ENCODE measurements at regions not wholly inside any gene's neighbourhood (a gene's known extent, or its start where the extent isn't known, plus 50 kb on each side); places are given as distances from the start of the nearest gene placed in this dataset.
A peak's percentile ranks its signal among the peaks of the same experiment; 100 is the strongest.

DNA sequence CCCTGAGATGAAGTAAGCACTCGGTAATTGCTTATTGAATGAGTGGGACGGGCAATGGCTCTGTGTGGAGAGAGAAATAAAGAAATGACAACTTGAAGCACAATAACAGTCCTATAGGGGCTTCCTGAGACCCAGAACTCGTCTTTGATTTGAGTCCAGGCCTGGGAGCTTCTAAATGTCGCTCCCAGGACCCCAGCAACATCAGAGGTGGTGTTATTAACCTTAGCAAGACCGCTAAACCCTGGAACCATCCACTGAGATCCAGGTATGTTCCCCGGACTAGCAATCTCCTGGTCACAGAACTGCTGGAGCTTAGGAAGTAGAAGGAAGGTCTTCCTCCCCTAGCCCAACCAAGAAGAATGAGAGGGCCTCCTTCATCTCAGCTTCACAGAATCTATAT lies 160.0 kb downstream of the MINAR1 start:
- WGBS (ENCODE audit: low lambda C conversion rate), result 30% methylated on average over 6 of the region's 6 CpGs
- Histone ChIP-seq H3K4me1 (ENCODE audit: control insufficient read depth in 1 of 2, insufficient read depth in 2 of 2, low read depth in 1 of 2, low read length in 1 of 2) (no peaks in the 10 kb centered on the region), H3K4me2 (no peak overlapping the region), H3K9me3 (no peaks in the 10 kb centered on the region), H3F3A (replicated peaks; ENCODE audit: insufficient read depth) (no peaks in the 10 kb centered on the region), H3K79me2 (ENCODE audit: insufficient read depth) (no peaks in the 10 kb centered on the region), H2AFZ (ENCODE audit: low read depth) (no peak overlapping the region), H3K27me3 (ENCODE audit: insufficient read depth) (no peaks in the 10 kb centered on the region), H3K9ac (no peak overlapping the region), H3K27ac (ENCODE audit: low read depth in 2 of 2, low read length in 1 of 2) (no peak overlapping the region), H3K9me2 (no peaks in the 10 kb centered on the region), H4K20me1 (ENCODE audit: insufficient read depth) (no peaks in the 10 kb centered on the region), H3K4me3 (ENCODE audit: low read depth in 2 of 2, low read length in 1 of 2) (no peak overlapping the region), H3K36me3 (replicated peaks in 1 of 2; ENCODE audit: control insufficient read depth in 1 of 2, insufficient read depth in 2 of 2, low read length in 1 of 2) (no peaks in the 10 kb centered on the region)
- TF ChIP-seq FOXJ3 (CRISPR knock-in tag; IDR thresholded peaks at IDR 0.05) (no peak), RXRA (IDR thresholded peaks at IDR 0.05; ENCODE audit: borderline replicate concordance, low read depth) (no peak), JUND (IDR thresholded peaks at IDR 0.05) (no peak), NFIC (IDR thresholded peaks at IDR 0.05; ENCODE audit: borderline replicate concordance) (no peak), SMC3 (IDR thresholded peaks at IDR 0.05; ENCODE audit: low read depth, low read length) (no peak), MXI1 (IDR thresholded peaks at IDR 0.05; ENCODE audit: low read depth, low read length) (no peak), GATA2 (CRISPR knock-in tag; IDR thresholded peaks at IDR 0.05) (no peak), TEAD4 (IDR thresholded peaks at IDR 0.05; ENCODE audit: borderline replicate concordance, insufficient read depth) (no peak), RCOR1 (IDR thresholded peaks at IDR 0.05; ENCODE audit: low read length) (no peak), TAF1 (IDR thresholded peaks at IDR 0.05; ENCODE audit: borderline replicate concordance, low read depth, low read length) (no peak), CHD2 (IDR thresholded peaks at IDR 0.05; ENCODE audit: low read length, partially characterized antibody) (no peak), SIN3A (IDR thresholded peaks at IDR 0.05; ENCODE audit: borderline replicate concordance, low read depth, low read length) (no peak), RFX5 (IDR thresholded peaks at IDR 0.05; ENCODE audit: low read length) (no peak), NRF1 (IDR thresholded peaks at IDR 0.05; ENCODE audit: low read depth, low read length) (no peak), EP300 (IDR thresholded peaks at IDR 0.05; ENCODE audit: borderline replicate concordance in 1 of 2, low read depth in 1 of 2, low read length in 1 of 2) (no peak), ELF1 (IDR thresholded peaks at IDR 0.05) (no peak)
- TF ChIP-seq, protein P1, sequence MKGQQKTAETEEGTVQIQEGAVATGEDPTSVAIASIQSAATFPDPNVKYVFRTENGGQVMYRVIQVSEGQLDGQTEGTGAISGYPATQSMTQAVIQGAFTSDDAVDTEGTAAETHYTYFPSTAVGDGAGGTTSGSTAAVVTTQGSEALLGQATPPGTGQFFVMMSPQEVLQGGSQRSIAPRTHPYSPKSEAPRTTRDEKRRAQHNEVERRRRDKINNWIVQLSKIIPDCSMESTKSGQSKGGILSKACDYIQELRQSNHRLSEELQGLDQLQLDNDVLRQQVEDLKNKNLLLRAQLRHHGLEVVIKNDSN (IDR thresholded peaks at IDR 0.05; ENCODE audit: borderline replicate concordance, low read depth), result no peak
- TF ChIP-seq, protein P2, sequence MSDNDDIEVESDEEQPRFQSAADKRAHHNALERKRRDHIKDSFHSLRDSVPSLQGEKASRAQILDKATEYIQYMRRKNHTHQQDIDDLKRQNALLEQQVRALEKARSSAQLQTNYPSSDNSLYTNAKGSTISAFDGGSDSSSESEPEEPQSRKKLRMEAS (IDR thresholded peaks at IDR 0.05; ENCODE audit: low read depth), result no peak
- POLR2A ChIA-PET, result no interaction called here
- CTCF ChIA-PET, result interaction anchor here (0.7 to 9.7 kb wide), 6 partner anchors 11 to 262 kb away, joined by 3 to 193 read pairs (median 6); no protein-coding TSS in a partner anchor
- DNase-seq, result no peak

DNA sequence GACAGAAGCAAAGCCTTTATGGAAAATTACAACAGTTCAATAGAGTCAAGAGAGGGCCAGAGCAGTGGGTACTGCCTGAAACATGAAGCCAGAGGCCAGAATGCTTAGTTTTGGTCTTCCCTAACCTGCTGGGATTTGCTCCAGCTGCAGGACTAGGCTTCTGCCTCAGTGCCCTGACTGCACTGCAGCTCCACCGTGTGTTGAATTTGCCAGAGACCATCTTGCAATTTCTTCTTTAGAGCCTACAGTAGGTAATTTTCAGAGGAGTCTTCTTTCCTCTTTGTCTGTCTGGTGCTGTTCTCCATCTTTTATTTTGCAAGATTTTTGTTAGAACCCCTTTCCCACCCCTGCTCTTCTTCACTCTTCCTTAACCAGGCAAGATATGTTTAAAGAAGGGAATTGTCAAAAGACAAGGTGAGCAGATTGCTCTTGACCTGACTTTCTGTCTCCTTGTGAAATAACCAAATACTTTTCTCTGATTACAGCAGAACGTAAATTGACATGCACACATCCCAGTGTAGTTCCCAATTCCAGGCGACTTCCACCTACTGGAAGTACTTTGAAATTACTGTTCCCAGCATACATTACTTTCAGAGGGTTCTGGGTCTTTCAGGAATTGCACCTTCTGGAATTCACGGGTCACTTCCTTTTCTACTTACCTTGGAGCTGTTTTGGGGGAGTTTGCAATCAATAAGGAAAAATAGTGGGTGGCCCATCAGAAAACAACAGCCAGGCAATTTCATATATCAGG lies 161.2 kb downstream of the MINAR1 start:
- ChIA-PET POLR2A (no interaction called here), CTCF (interaction anchor here (0.7 to 9.7 kb wide), 9 partner anchors 9 to 260 kb away, joined by 3 to 193 read pairs (median 4); no protein-coding TSS in a partner anchor)
- Histone ChIP-seq H3K4me1 (ENCODE audit: control insufficient read depth in 1 of 2, insufficient read depth in 2 of 2, low read depth in 1 of 2, low read length in 1 of 2) (no peaks in the 10 kb centered on the region), H3K79me2 (ENCODE audit: insufficient read depth) (no peaks in the 10 kb centered on the region), H4K20me1 (ENCODE audit: insufficient read depth) (no peaks in the 10 kb centered on the region), H3K27ac (ENCODE audit: low read depth in 2 of 2, low read length in 1 of 2) (no peak overlapping the region), H3K9me3 (no peaks in the 10 kb centered on the region), H3K27me3 (ENCODE audit: insufficient read depth) (no peaks in the 10 kb centered on the region), H3K4me2 (no peak overlapping the region), H3K9ac (no peak overlapping the region), H3F3A (replicated peaks; ENCODE audit: insufficient read depth) (no peaks in the 10 kb centered on the region), H3K4me3 (ENCODE audit: low read depth in 2 of 2, low read length in 1 of 2) (no peak overlapping the region), H3K9me2 (no peaks in the 10 kb centered on the region), H3K36me3 (replicated peaks in 1 of 2; ENCODE audit: control insufficient read depth in 1 of 2, insufficient read depth in 2 of 2, low read length in 1 of 2) (no peaks in the 10 kb centered on the region), H2AFZ (ENCODE audit: low read depth) (no peak overlapping the region)
- TF ChIP-seq SMC3 (IDR thresholded peaks at IDR 0.05; ENCODE audit: low read depth, low read length), result peak; percentile 19; the same call in 1 of the 2 replicates
- no peak for TF ChIP-seq CHD2 (IDR thresholded peaks at IDR 0.05; ENCODE audit: low read length, partially characterized antibody)
- TF ChIP-seq RAD21 (IDR thresholded peaks at IDR 0.05; ENCODE audit: low read length), result peak; percentile 23; the same call in 1 of the 2 replicates
- TF ChIP-seq, protein P3, sequence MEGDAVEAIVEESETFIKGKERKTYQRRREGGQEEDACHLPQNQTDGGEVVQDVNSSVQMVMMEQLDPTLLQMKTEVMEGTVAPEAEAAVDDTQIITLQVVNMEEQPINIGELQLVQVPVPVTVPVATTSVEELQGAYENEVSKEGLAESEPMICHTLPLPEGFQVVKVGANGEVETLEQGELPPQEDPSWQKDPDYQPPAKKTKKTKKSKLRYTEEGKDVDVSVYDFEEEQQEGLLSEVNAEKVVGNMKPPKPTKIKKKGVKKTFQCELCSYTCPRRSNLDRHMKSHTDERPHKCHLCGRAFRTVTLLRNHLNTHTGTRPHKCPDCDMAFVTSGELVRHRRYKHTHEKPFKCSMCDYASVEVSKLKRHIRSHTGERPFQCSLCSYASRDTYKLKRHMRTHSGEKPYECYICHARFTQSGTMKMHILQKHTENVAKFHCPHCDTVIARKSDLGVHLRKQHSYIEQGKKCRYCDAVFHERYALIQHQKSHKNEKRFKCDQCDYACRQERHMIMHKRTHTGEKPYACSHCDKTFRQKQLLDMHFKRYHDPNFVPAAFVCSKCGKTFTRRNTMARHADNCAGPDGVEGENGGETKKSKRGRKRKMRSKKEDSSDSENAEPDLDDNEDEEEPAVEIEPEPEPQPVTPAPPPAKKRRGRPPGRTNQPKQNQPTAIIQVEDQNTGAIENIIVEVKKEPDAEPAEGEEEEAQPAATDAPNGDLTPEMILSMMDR (IDR thresholded peaks at IDR 0.05), result peak; percentile 33; the same call in 1 of the 2 replicates
- 35% methylated on average over 4 of the region's 4 CpGs for WGBS (ENCODE audit: low lambda C conversion rate)
- no peak for DNase-seq
